ENCODE measurements at regions not wholly inside any gene's neighbourhood (a gene's known extent, or its start where the extent isn't known, plus 50 kb on each side); places are given as distances from the start of the nearest gene placed in this dataset.

GRCh38 chr2:60295636-60295962 is 257.9 kb downstream of the BCL11A start:
- TF ChIP-seq EZH2 (IDR thresholded peaks at IDR 0.05; ENCODE audit: insufficient read depth, poor library complexity, severe bottlenecking) (no peak), EZH2phosphoT487 (IDR thresholded peaks at IDR 0.05; ENCODE audit: insufficient read depth, low read depth) (no peak)

Data from GM23248 (cell line).